ENCODE measurements at regions not wholly inside any gene's neighbourhood (a gene's known extent, or its start where the extent isn't known, plus 50 kb on each side); places are given as distances from the start of the nearest gene placed in this dataset.

GRCh38 chr2:239716536-239717318 is 308.4 kb downstream of the NDUFA10 start:
- no peak for DNase-seq
- H3K27ac Mint-ChIP-seq = no peak overlapping the region
- ATAC-seq = no peak
- TF ChIP-seq, protein P1, sequence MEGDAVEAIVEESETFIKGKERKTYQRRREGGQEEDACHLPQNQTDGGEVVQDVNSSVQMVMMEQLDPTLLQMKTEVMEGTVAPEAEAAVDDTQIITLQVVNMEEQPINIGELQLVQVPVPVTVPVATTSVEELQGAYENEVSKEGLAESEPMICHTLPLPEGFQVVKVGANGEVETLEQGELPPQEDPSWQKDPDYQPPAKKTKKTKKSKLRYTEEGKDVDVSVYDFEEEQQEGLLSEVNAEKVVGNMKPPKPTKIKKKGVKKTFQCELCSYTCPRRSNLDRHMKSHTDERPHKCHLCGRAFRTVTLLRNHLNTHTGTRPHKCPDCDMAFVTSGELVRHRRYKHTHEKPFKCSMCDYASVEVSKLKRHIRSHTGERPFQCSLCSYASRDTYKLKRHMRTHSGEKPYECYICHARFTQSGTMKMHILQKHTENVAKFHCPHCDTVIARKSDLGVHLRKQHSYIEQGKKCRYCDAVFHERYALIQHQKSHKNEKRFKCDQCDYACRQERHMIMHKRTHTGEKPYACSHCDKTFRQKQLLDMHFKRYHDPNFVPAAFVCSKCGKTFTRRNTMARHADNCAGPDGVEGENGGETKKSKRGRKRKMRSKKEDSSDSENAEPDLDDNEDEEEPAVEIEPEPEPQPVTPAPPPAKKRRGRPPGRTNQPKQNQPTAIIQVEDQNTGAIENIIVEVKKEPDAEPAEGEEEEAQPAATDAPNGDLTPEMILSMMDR (IDR thresholded peaks at IDR 0.05) = no peak
- intact Hi-C loops (cut with micrococcal nuclease) = no loop called here
- Histone ChIP-seq H3K4me3 (ENCODE audit: low read length) (no peak overlapping the region), H3K9me3 (ENCODE audit: control insufficient read depth, insufficient read depth, low read length) (peaks cover 10% of the 10 kb centered on the region), H3K27ac (ENCODE audit: low read length) (no peak overlapping the region), H3K36me3 (ENCODE audit: control insufficient read depth, insufficient read depth, low read length) (no peaks in the 10 kb centered on the region), H3K4me1 (ENCODE audit: control insufficient read depth, insufficient read depth, low read length) (no peaks in the 10 kb centered on the region), H3K27me3 (ENCODE audit: control insufficient read depth, insufficient read depth, low read length) (no peaks in the 10 kb centered on the region)
- H3K36me3 Mint-ChIP-seq = no peaks in the 10 kb centered on the region
- H3K4me3 Mint-ChIP-seq = no peak overlapping the region
- peaks cover 2 to 3% of the 10 kb centered on the region in 2 donors for H3K27me3 Mint-ChIP-seq (ENCODE audit: low read depth in 2 of 2)
- H3K4me1 Mint-ChIP-seq = no peaks in the 10 kb centered on the region
- 88% methylated on average over 16 of the region's 16 CpGs for WGBS (ENCODE audit: insufficient coverage)
- H3K9me3 Mint-ChIP-seq = peaks cover 0 to 2% of the 10 kb centered on the region in 2 donors

DNA sequence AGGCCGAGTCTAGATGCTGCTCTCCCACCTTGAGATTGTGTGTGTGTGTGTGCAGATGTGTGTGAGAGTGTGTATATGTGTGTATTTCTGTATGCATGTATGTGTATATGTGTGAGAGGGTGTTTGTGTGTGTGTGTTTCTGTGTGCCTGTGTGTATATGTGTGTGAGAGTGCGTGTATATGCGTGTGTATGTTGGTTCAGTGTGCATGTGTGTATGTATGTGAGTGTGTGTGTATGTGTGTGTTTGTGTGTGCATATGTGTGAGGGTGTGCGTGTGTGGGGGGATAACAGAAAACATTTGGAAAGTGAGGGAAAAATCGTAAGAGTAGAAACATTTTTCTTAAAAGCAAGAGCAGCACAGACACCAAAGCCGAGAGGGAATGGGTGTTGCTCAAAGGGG is 309.1 kb downstream of the NDUFA10 start:
- H3K4me3 ChIP-seq (ENCODE audit: low read length) = no peak overlapping the region
- ATAC-seq (peak in 1 of 3 donors; percentile 33), DNase-seq (no peak)
- Mint-ChIP-seq H3K36me3 (no peaks in the 10 kb centered on the region), H3K4me3 (no peak overlapping the region), H3K4me1 (peaks cover 0 to 4% of the 10 kb centered on the region in 2 donors), H3K27ac (no peak overlapping the region), H3K27me3 (ENCODE audit: low read depth in 2 of 2) (peaks cover 10% of the 10 kb centered on the region in 2 donors), H3K9me3 (peaks cover 0 to 2% of the 10 kb centered on the region in 2 donors)
- H3K9me3 ChIP-seq (ENCODE audit: control insufficient read depth, insufficient read depth, low read length) = peaks cover 10% of the 10 kb centered on the region
- H3K27ac ChIP-seq (ENCODE audit: low read length) = no peak overlapping the region
- 93% methylated on average over 6 of the region's 6 CpGs for WGBS (ENCODE audit: insufficient coverage)
- intact Hi-C loops (cut with micrococcal nuclease) = no loop called here
- TF ChIP-seq, protein P1 (IDR thresholded peaks at IDR 0.05) = no peak
- no peaks in the 10 kb centered on the region for H3K4me1 ChIP-seq (ENCODE audit: control insufficient read depth, insufficient read depth, low read length)
- no peaks in the 10 kb centered on the region for H3K27me3 ChIP-seq (ENCODE audit: control insufficient read depth, insufficient read depth, low read length)
- H3K36me3 ChIP-seq (ENCODE audit: control insufficient read depth, insufficient read depth, low read length) = no peaks in the 10 kb centered on the region

GRCh38 chr2:239715606-239716005 is 309.5 kb downstream of the NDUFA10 start:
- H3K27me3 ChIP-seq (ENCODE audit: control insufficient read depth, insufficient read depth, low read length) = no peaks in the 10 kb centered on the region
- H3K27ac Mint-ChIP-seq = no peak overlapping the region
- H3K4me1 Mint-ChIP-seq = peaks cover 0 to 4% of the 10 kb centered on the region in 2 donors
- H3K9me3 ChIP-seq (ENCODE audit: control insufficient read depth, insufficient read depth, low read length) = peaks cover 10% of the 10 kb centered on the region
- ATAC-seq (peak in 1 of 3 donors; percentile 32), DNase-seq (peak in 1 of 2 donors; percentile 11)
- intact Hi-C loops (cut with micrococcal nuclease) = no loop called here
- no peak overlapping the region for H3K27ac ChIP-seq (ENCODE audit: low read length)
- no peak overlapping the region for H3K4me3 ChIP-seq (ENCODE audit: low read length)
- H3K4me1 ChIP-seq (ENCODE audit: control insufficient read depth, insufficient read depth, low read length) = no peaks in the 10 kb centered on the region
- TF ChIP-seq, protein P1 (IDR thresholded peaks at IDR 0.05) = no peak
- no peak overlapping the region for H3K4me3 Mint-ChIP-seq
- H3K36me3 ChIP-seq (ENCODE audit: control insufficient read depth, insufficient read depth, low read length) = no peaks in the 10 kb centered on the region
- peaks cover 0 to 2% of the 10 kb centered on the region in 2 donors for H3K9me3 Mint-ChIP-seq
- H3K27me3 Mint-ChIP-seq (ENCODE audit: low read depth in 2 of 2) = peaks cover 13 to 14% of the 10 kb centered on the region in 2 donors
- H3K36me3 Mint-ChIP-seq = no peaks in the 10 kb centered on the region
- WGBS (ENCODE audit: insufficient coverage) = 96% methylated on average over 15 of the region's 15 CpGs
